Testis (tissue), 2 donors: ENCODE measurements at regions not wholly inside any gene's neighbourhood (a gene's known extent, or its start where the extent isn't known, plus 50 kb on each side); places are given as distances from the start of the nearest gene placed in this dataset.

Experiments used
- DNase-seq: peaks from one replicate; pipeline ENCODE4 v3.0.0-alpha.2; 2019
- H3K27ac ChIP-seq, 2 donors: fragments of 200-600 bp; sonication (generic); one replicate each; pipeline ENCODE4 v1.5.1; 2019
- H3K27me3 ChIP-seq: fragments of 200-600 bp; sonication (generic); one replicate; pipeline ENCODE4 v1.5.1; 2019
- H3K36me3 ChIP-seq: fragments of 200-600 bp; sonication (generic); one replicate; pipeline ENCODE4 v1.5.1; 2017; ENCODE audit warnings: low read depth; ENCODE audit errors: missing control alignments
- H3K4me1 ChIP-seq: fragments of 200-600 bp; sonication (generic); one replicate; pipeline ENCODE4 v1.5.1; 2019
- H3K4me3 ChIP-seq, 2 donors: fragments of 200-600 bp; sonication (generic); one replicate each; pipeline ENCODE4 v1.5.1; 2017 to 2019
- H3K9me3 ChIP-seq: fragments of 200-600 bp; sonication (generic); one replicate; pipeline ENCODE4 v1.5.1; 2017
- POLR2A ChIP-seq: fragments of 450-650 bp; IDR thresholded peaks from one replicate; pipeline ENCODE4 v1.6.1; 2017; ENCODE audit warnings: antibody characterized with exemption, mild to moderate bottlenecking, moderate library complexity
- WGBS, 2 donors: methylation state at CpG; one replicate each; pipeline ENCODE4 v1.1.5; 2018; 5-methylcytosine and 5-hydroxymethylcytosine counted together
- intact Hi-C: fragments of 100-400 bp; cut with DNase I; formaldehyde crosslinking; loops from one replicate; pipeline ENCODE4 v1.15.1; 2023; ENCODE audit warnings: low total_unique reads
- TF ChIP-seq, protein P1 (sequence below), 3 experiments: fragments of 450-650 bp in 2 of 3; fragments of 200-600 bp in 1 of 3; sonication (generic) in 1 of 3; IDR thresholded peaks; one replicate each; pipeline ENCODE4 v1.5.1; 2016 to 2019; ENCODE audit warnings: antibody characterized with exemption in 3 of 3, mild to moderate bottlenecking in 2 of 3, moderate library complexity in 1 of 3

DNA sequence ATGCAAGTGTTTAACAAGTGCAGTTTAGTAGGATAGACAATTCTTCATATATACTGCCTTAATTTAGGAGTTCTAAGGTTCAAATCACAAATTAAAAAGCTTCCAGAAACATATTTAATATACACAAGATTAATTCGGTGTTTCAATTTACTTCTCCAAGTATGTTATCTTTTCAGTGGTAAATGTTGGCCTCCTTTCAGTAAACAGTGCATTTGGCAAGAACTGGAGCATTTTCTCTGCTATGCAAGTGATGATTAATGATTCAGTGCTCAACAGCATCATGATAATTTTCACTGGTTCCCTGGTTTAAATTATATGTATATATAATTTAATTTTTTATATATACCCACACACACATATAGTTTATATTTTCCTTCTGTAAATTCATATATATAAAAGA lies 541.7 kb downstream of the EFNA5 start:
- TF ChIP-seq POLR2A = no peak
- TF ChIP-seq, protein P1, sequence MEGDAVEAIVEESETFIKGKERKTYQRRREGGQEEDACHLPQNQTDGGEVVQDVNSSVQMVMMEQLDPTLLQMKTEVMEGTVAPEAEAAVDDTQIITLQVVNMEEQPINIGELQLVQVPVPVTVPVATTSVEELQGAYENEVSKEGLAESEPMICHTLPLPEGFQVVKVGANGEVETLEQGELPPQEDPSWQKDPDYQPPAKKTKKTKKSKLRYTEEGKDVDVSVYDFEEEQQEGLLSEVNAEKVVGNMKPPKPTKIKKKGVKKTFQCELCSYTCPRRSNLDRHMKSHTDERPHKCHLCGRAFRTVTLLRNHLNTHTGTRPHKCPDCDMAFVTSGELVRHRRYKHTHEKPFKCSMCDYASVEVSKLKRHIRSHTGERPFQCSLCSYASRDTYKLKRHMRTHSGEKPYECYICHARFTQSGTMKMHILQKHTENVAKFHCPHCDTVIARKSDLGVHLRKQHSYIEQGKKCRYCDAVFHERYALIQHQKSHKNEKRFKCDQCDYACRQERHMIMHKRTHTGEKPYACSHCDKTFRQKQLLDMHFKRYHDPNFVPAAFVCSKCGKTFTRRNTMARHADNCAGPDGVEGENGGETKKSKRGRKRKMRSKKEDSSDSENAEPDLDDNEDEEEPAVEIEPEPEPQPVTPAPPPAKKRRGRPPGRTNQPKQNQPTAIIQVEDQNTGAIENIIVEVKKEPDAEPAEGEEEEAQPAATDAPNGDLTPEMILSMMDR (IDR thresholded peaks at IDR 0.05) = no peak
- Histone ChIP-seq H3K27ac (no peak overlapping the region), H3K4me3 (no peak overlapping the region), H3K36me3 (no peaks in the 10 kb centered on the region), H3K4me1 (no peaks in the 10 kb centered on the region), H3K27me3 (no peaks in the 10 kb centered on the region), H3K9me3 (no peaks in the 10 kb centered on the region)
- intact Hi-C loops = no loop called here
- DNase-seq = no peak
- WGBS, 2 donors = 29 to 34% methylated on average over 1 of the region's 1 CpG

DNA sequence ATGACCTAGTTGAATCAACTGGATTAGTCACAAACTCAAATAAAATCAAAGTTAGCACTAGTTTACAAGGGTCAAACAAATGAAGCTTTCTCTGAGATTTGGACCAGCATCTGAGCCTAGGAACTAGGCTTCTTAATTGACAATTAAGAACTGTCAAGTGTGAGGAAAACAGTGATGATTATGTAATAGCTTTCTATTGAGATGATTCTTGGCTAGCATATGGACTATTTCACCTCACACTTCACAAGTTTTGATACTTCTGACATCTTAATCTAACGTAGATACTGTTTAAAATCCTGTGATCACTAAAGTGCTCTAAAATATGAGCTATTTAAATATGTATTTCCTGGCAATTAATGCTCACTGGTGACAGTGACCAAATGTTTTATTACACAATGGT lies 542.9 kb downstream of the EFNA5 start:
- WGBS, 2 donors = 76 to 78% methylated on average over 1 of the region's 1 CpG
- intact Hi-C loops = no loop called here
- DNase-seq = no peak
- Histone ChIP-seq H3K4me3 (no peak overlapping the region), H3K27ac (no peak overlapping the region), H3K4me1 (no peaks in the 10 kb centered on the region), H3K9me3 (no peaks in the 10 kb centered on the region), H3K27me3 (no peaks in the 10 kb centered on the region), H3K36me3 (no peaks in the 10 kb centered on the region)
- no peak for TF ChIP-seq POLR2A

GRCh38 chr5:107126341-107126740 lies 544.4 kb downstream of the EFNA5 start:
- Histone ChIP-seq H3K4me3 (no peak overlapping the region), H3K36me3 (no peaks in the 10 kb centered on the region), H3K4me1 (no peaks in the 10 kb centered on the region), H3K27ac (no peak overlapping the region), H3K9me3 (no peaks in the 10 kb centered on the region), H3K27me3 (no peaks in the 10 kb centered on the region)
- DNase-seq = no peak
- TF ChIP-seq POLR2A = no peak
- TF ChIP-seq, protein P1 (IDR thresholded peaks at IDR 0.05) = no peak
- intact Hi-C loops = no loop called here
- 89 to 95% methylated on average over 3 of the region's 3 CpGs for WGBS, 2 donors

DNA sequence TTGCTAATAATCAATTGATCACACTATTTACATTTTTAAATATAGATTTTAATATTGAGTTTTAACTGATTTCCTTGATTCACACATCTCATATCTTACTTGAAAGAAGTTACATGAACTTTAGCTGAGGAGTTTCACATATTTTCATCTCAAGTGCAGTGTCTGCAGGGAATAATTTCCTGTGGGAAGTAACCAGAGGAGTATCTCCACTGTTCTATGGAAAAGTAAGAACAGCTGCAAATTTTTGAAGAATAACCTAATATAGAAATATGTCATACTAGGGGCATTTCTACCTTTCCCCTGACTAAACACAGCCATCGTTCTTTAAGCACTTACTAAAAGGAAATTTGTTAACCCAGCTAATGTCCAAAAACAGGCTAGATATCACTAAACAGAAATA lies 546.4 kb downstream of the EFNA5 start:
- Histone ChIP-seq H3K36me3 (no peaks in the 10 kb centered on the region), H3K27me3 (no peaks in the 10 kb centered on the region), H3K4me3 (no peak overlapping the region), H3K27ac (no peak overlapping the region), H3K4me1 (no peaks in the 10 kb centered on the region), H3K9me3 (no peaks in the 10 kb centered on the region)
- TF ChIP-seq POLR2A = no peak
- TF ChIP-seq, protein P1 (IDR thresholded peaks at IDR 0.05) = no peak
- 54 to 75% methylated on average over 1 of the region's 1 CpG for WGBS, 2 donors
- intact Hi-C loops = no loop called here
- DNase-seq = no peak

GRCh38 chr5:107123014-107123413 lies 547.7 kb downstream of the EFNA5 start:
- intact Hi-C loops = no loop called here
- Histone ChIP-seq H3K4me1 (no peaks in the 10 kb centered on the region), H3K4me3 (no peak overlapping the region), H3K9me3 (no peaks in the 10 kb centered on the region), H3K27me3 (no peaks in the 10 kb centered on the region), H3K36me3 (no peaks in the 10 kb centered on the region), H3K27ac (no peak overlapping the region)
- TF ChIP-seq, protein P1 (IDR thresholded peaks at IDR 0.05) = no peak
- no peak for TF ChIP-seq POLR2A
- DNase-seq = no peak
- 88 to 93% methylated on average over 2 of the region's 2 CpGs for WGBS, 2 donors
